ENCODE measurements at regions not wholly inside any gene's neighbourhood (a gene's known extent, or its start where the extent isn't known, plus 50 kb on each side); places are given as distances from the start of the nearest gene placed in this dataset.

DNA sequence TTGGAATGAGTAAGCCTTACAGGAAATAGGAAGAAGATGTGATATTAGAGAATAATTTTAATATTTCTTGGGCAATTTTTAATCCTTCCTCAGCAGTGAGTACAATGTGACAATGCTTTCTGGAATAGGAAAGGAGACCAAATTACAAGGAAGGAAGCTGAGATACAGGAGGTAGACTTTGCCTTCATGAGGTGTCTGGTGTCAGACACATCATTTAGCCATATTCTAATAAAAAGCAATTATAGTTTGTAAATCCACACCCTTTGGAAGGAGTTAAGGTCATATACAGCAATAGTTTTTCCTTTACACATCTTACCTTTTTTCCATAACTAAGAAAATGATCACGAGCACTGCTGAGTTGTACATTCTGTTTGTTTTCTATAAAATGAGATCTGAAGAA is 390.4 kb downstream of the SH3GL2 start:
- no peak for DNase-seq (ENCODE audit: low spot score)

DNA sequence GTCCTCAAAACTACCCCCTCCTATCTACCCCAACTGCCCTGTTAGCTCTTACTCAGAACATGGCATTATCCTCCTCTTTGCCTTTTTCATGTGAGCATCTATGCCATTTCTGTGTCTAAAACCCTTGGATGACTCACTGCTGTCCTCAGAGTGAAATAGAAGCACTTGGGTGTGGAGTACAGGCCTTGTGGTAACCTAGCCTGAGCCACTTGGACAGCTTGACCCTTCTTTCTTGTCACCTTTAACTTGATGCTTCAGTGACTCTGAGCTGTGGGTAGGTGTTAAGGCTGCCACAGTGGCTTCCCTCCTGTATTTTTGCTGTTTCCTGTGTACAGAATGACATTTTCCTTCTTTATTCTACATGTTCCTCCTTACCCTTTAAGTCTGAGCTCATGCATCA is 391.4 kb downstream of the SH3GL2 start:
- DNase-seq (ENCODE audit: low spot score), result no peak

DNA sequence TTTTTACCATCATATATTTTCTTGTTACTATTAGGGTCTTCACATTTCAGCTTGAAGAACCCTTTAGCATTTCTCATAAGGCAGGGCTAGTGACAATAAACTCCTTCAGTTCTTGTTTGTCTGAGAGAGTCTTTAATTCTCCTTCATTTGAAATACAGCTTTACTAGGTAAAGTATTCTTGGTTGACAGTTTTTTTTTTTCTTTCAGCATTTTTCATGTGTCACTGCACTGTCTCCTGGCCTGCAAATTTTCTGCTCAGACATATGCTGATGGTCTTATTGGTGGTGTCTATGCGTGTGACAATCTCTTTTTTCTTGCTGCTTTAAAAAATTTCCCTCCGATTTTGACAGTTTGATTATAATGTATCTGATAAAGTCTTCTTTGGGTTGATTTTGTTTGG is 399.9 kb downstream of the SH3GL2 start:
- DNase-seq (ENCODE audit: low spot score), result no peak

DNA sequence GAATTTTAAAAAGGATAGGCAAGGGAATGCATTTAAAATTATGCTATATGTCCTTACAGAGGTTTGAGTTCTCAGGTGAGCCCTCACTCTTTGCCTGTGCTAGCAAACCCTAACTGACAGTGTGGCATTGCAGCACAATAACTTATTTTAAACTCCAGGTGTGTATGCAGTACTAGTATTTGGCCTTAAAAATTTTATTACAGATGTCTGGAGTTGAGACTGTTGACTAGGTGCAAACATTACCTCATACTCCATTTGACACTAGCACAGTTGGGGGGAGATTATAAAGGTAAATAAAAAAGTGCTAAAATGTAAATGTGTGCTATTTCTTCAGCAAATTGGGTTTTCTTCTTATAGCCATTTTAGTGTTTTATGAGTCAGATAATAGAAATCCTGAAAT is 407.7 kb downstream of the SH3GL2 start:
- DNase-seq (ENCODE audit: low spot score), result no peak

DNA sequence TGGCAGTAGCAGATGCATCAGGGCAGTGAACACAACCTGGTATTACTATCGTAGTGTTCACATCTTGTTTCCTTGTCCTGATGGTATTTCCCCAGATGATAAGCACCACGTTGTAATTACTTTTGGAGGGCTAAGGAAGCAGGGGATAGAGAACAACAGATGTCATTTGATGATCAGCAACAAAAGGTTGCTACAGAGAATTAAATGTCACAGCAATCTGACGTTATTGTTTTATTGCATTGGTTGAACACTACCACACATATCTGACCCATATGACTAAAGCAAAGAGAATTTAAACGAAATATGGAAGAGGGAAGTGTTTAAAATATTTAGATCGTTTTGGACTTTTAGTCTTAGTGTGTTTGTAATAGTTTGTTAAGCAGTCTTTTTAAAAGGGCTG is 408.3 kb downstream of the SH3GL2 start:
- no peak for DNase-seq (ENCODE audit: low spot score)

DNA sequence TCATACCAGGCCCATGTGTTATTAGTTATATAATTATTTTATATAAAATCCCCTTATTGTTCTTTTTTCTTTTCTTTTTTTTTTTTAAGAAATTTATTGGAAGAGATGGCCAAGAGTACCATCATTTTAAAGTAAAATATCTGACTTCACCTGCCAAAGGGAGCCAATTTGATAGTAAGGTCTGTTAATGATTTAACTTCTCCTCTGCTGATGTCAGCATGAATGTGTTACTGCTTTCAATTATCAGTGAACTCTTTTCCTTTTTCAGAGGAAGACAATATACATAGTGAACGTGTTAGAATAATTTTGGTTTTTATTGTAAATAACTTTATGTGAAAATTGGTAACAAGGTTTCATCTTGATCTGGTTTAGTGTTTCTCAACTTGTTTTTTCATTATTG is 409.6 kb downstream of the SH3GL2 start:
- DNase-seq (ENCODE audit: low spot score), result no peak

DNA sequence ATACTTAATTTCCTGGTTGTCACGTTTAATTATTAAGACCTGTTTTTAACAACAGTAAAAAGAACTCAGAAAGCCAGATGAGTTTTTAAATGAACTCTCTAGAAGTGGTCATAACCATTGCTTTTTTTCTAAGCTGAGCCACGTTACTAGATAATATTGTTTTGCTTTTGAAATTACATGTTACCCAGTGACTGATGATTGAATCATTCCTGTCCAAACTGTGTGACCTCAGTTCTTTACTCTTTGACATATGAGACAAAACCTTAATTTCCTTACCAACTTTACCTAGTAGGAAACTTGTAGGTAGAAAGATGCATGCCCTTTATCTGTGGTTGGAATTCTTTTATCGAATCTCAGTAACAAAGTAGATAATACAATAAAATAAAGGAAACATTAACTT is 411.7 kb downstream of the SH3GL2 start:
- DNase-seq (ENCODE audit: low spot score), result no peak

DNA sequence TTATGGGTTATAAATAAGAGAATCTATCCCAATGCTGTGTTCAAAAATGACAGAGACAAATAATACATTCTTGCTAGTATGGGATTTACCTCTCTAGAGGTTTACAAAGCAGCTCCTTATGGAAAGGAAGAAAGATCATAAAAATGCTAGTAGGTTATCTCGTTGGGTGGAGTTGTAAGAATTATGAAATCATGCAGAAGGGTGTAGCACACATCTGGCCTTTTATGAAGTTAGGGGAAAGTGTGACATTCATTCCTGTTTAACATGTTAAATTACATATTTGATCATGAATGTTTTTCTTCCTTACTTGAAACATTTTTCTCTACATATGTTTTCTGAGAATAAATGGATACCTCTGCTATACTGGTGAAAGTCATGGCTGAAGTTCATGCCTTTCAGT is 414.2 kb downstream of the SH3GL2 start:
- DNase-seq (ENCODE audit: low spot score), result no peak

DNA sequence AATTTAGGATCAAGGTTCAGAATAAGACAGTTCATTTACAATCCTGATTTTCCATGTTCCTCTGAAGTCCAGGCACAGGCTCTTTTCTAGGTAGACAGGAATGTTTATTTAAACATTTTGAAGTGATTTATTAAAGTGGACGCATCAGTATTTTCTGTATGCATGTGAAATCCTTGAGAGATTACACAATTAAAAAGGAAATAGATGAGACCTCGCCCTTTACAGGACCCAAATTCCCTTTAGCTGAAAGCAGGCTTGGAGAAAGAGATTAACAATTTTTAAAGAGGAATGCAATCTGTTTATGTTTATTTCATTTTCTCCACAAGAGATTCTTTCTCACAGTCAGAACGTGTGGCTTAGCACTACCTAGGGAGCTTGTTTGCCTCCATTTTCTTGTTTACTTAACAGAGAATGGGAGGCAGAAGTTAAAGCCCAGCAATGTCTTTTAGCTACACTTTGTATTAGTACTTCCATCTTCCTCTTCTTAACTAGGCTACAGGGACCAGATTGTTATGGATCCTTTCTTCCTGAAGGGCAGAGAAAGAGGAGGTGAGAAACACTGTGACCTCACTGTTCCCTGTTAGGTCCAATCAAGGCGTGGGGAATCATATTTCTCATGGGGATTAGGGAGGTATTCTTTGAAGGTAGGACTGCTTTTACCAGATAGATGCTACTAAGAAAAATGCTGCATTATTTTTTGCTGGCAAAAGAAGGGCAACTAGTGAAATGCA is 416.0 kb downstream of the SH3GL2 start:
- DNase-seq (ENCODE audit: low spot score), result no peak

DNA sequence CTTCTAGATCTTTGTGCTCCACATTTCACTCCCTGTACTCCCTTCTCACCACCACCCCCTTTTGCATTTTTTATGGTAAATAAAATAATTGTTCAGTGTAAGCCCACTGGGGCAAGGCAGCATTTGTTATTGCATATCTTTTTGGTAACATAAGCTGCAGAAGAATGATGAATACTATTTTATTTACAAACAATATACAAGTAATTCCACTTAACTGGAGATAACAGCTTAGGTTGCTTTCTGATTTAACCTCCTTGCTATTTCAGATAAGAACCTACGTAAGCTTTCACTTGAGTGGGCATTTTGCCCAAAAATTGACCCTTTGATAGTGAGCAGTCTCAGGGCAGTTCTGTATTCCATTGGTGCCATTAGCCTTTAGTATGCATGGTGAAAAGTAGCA is 417.9 kb downstream of the SH3GL2 start:
- DNase-seq (ENCODE audit: low spot score), result no peak

DNA sequence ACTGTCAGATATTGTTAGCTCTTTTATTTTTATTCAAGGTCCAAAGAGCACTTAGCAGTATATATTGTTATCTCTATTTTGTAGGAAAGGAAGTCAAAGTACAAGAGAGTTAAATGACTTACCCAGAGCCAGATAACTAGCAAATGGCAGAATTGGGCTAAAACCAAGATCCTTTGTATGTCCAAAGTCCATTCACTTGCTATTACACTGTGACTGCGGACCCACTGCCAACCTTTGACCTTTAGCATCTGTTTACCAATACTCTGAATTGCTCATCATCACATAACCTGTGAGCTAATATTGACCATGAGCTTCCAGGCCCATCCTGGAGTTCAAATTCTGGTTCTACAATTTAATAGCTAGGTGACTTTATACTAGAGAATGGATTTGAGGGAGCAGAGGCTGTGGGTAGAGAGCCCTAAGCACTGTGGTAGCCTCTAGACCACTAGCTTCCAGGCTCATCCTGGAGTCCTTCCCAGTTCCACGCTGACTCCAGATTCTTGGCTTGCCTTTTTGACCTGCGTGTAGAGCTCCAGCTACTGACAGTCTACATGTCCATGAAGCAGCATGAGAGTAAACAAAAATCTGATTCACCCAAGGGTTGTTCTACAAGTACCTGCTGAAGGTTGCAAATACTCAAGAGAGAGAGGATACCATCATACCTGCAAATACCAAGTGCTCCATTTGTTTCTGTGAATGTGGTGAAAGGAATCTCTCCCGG is 424.0 kb downstream of the SH3GL2 start:
- no peak for DNase-seq (ENCODE audit: low spot score)

DNA sequence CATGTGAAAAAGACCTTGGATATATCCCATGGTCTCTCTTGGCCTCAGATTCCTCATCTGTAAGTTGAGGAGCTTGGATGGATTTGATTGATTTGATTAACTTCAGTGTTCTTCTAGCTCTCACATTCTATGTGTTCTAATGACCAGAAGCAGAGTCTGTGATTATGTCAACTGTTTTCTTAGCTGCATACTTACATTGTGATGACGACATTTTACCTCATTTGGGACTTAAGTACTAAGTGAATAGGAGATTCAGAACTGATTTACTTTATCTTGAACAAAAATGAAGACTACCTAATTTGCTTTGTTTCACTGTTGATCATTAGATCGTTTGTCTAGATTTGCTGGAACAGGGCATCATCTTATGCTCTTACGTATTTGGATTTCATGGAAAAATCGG is 427.7 kb downstream of the SH3GL2 start:
- no peak for DNase-seq (ENCODE audit: low spot score)

DNA sequence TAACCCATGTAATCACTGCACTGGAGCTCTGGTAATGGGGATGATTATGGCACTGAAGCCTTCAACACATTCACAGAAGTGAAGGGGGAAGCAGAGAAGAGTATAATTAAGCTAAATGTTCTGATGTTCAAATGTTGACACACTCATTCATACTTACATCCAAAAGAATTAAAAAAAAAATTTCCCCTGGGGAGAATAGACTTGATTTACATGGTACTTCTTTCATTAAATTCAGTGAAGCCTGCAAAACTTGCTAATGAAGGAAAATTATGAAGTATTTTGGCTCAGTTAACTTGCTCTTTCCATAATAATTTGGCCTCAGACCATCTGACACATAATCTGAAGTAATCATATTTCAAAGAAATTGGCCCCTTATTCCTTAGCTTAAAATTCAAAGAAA is 428.8 kb downstream of the SH3GL2 start:
- no peak for DNase-seq (ENCODE audit: low spot score)

DNA sequence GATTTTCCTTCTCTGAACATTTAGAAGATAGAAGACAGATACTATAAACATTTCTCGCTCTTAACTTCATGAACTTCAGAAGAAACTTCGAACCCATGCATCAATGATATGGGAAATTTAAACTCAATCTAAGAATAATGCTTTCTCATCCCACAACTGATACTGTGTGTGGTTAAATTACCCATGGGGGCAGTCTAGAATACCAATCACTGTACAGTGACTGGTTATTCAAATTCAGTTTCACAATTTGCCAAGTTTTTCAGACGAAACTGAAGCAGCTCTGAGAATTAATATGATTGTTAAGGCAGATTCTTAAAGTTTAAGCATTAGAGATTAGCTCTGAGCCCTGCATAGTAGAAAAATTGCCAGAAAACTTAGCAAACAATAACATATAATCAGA is 431.0 kb downstream of the SH3GL2 start:
- no peak for DNase-seq (ENCODE audit: low spot score)

DNA sequence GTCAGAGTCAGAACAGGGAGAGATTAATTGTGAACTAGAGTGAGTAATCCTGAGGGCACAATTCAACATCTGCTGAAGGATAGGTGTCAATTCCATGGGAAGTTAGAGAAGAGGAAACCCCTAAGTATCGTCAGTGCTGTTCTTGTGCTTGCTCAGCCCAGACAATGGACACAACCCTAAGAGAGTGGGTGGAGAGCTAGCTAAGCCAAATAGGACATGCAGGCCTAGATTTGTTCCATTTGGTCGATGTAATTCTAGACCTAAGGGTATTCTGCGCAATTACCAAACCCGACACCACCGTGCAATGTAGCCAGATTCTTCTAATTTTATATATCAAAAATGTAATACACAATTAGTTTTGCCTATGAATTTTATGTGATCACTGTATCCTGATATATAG is 431.6 kb downstream of the SH3GL2 start:
- no peak for DNase-seq (ENCODE audit: low spot score)

DNA sequence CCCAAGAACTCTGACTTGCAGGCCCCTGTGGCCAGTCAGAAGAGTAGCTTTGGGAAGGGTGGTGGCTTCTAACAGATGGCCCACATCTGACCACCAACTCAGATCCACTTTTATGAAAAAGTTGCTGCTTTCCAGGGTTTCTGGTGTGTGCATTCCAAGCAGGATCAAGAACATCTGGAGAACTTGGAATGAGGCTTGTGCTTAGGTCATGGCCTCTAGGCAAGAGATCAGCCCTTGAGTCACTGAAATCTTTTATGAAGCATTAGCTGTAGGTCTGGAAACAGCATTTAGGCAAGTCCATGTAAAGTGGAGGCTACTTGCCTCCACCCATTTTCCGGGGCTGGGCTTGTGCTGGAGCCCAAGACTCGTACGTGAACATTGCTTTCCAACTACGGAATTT is 433.3 kb downstream of the SH3GL2 start:
- no peak for DNase-seq (ENCODE audit: low spot score)

DNA sequence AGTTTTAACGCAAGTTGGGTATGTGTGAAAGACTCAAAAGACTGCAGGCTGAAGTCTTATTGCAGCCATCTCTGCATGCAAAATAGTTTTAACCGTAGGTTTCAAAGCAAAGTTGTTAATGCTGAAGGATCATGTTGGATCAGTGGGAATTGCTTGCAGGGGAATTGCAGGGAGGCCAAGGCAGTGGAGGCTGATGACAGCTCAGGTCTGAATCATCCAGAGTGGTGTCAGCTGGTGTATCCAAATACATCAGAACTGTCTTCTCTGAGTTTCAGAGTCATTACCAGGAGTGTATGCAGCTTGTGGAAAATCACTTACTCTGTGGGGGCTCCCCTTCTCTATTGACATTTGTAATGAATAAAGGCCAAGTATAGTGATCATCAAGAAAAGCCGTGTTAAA is 435.7 kb downstream of the SH3GL2 start:
- DNase-seq (ENCODE audit: low spot score), result no peak

DNA sequence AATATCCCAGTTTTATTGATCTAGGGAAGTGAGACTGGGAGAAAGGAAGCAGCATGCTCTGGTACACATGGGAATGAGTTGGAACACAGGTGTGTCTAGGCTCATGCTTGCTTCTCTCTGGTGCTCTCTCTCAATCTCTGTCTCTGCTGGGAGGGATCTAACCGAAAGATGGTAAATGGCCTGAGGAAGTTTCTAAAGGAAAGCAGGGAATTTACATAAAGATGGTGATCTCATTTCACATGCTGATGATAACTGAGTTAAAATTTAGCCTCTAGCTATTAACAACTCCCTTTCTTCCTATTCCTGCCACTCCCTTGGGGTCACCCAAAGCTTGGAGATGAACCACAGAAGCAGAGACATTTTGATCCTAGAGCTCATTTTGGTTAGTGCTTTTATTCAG is 436.2 kb downstream of the SH3GL2 start:
- no peak for DNase-seq (ENCODE audit: low spot score)

DNA sequence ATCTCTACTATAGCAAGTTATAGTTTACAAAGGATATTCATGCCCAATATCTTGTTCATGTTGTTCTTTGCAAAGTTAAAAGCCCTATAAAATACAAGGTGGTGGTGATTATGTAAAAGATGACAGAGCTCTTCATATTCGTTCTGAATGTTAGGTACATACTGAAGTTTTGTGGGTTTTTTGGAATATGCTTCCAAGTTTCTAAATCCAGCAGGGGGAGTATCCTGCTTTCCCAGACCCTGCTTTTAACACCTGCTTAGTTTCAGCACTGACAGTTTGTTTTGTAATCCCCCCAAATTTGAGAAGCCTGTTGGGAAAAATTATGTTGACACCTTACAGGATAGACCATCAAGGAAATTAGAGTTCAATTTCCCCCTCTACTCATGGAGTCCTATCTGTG is 438.3 kb downstream of the SH3GL2 start:
- DNase-seq (ENCODE audit: low spot score), result no peak

DNA sequence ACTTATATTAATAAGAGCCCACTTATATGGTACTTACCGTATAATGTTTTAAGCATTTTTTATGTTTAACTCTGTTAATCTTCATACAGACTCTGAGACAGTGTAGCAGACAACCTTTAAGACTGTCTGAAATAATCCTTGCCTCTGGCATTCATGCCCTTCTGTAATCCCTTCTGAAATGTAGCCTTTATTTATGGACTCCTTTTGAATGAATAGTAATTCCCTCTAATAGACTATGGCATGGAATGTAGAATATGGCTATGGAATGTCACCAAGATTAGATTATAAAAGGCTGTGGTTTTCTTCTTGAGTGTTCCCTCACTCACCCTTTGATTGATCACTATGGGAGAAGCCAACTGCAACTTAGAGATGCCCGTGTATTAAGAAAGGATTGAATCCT is 439.4 kb downstream of the SH3GL2 start:
- no peak for DNase-seq (ENCODE audit: low spot score)

DNA sequence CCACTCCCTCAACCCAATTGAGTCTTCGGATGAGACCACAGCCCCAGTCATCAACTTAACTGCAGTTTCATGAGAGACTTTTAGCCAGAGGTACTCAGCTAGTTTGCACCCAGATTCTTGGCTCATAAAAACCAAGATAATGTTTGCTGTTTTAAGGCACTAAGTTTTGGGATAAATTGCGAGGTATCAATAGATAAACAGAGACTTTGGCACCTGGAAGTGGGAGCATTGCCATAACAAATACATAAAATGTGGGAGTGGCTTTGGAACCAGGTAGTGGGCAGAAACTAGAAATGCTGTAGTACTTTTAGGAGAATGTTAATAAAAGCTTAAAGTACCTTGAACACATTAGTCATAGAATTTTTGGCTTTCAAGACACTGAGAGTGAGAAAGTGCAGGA is 439.8 kb downstream of the SH3GL2 start:
- DNase-seq (ENCODE audit: low spot score), result no peak

DNA sequence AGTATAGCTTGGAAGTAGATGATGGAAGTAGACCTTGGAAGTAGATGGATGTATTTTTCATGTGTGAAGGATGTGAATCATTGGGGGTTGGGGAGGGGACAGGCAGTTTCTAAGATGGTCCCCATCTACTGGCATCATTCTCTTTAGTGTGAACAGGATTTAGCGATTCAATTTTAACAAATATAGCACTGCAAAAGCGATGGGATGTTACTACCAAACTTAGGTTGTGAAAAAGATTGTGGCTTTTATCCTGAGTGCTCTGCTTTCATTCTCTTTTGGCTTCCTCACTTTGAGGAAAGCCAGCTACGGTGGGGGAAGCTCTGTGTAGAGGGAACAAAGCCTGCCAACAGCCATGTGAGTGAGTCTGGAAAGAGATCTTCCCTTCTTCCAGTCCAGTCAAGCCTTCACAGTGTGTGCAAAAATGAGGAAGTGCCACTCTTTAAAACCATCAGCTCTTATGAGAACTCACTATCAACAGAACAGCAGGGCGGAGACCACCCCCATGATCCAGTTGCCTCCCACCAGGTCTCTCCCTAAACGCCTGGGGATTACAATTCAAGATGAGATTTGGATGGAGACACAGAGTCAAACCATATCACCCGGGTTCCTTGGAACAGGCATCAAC is 441.4 kb downstream of the SH3GL2 start:
- no peak for DNase-seq (ENCODE audit: low spot score)

DNA sequence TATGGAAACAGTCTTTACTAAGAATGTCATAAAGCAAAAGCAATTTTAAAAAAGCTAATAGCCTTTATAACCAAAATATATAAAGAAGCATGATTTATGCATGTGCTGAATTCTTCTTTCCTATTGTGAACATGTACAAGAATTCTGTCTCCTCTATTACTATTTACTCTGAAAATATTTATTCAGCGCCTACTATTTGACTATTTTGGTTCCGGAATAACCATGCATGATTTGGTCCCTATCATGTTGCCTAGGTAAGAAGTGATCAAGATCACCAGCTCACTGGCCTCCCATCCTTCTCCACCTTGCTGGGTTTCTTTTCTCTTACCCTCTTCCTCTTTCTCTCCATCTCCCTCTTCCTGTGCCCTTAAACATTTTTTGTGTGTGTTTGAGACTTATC is 443.8 kb downstream of the SH3GL2 start:
- no peak for DNase-seq (ENCODE audit: low spot score)
